Left renal cortex interstitium (tissue), 4 donors: ENCODE measurements at regions not wholly inside any gene's neighbourhood (a gene's known extent, or its start where the extent isn't known, plus 50 kb on each side); places are given as distances from the start of the nearest gene placed in this dataset.
"Not testable (repeated sequence)": the region's sequence is repeated elsewhere in the genome, so short reads cannot be mapped to it uniquely, and the experiment has no call there.

Experiments used
- DNase-seq, 4 donors: peaks; one replicate each; pipeline ENCODE4 v3.0.0-alpha.2; 2013; ENCODE audit warnings: low read depth in 4 of 4, low spot score in 2 of 4, missing footprints in 1 of 4

GRCh38 chrX:120753413-120754251, 122.0 kb downstream of the CT47B1 start:
- DNase-seq, result no peak

GRCh38 chrX:120752431-120753082, 122.7 kb upstream of the C1GALT1C1 start:
- no peak for DNase-seq

- no peak for DNase-seq
Observed at GRCh38 chrX:120751683-120752082, 121.8 kb upstream of the C1GALT1C1 start.

- DNase-seq, result no peak
Observed at GRCh38 chrX:120750381-120750780, 120.5 kb upstream of the C1GALT1C1 start.

- peak in 1 of 4 donors; percentile 19 for DNase-seq
Observed at GRCh38 chrX:120749141-120749846, 119.4 kb upstream of the C1GALT1C1 start.

- no peak for DNase-seq
Observed at GRCh38 chrX:120746153-120746552, 116.3 kb upstream of the C1GALT1C1 start.

- no peak for DNase-seq
Observed at GRCh38 chrX:120742946-120743665, 113.3 kb upstream of the C1GALT1C1 start.

- DNase-seq, result no peak
Observed at GRCh38 chrX:120741452-120741851, 111.6 kb upstream of the C1GALT1C1 start.

- no peak for DNase-seq
Observed at GRCh38 chrX:120740072-120740471, 110.2 kb upstream of the C1GALT1C1 start.

GRCh38 chrX:120739300-120739699, 109.4 kb upstream of the C1GALT1C1 start:
- DNase-seq, result no peak

- no peak for DNase-seq
Observed at GRCh38 chrX:120736989-120737388, 107.1 kb upstream of the C1GALT1C1 start.

GRCh38 chrX:120735966-120736365, 106.1 kb upstream of the C1GALT1C1 start:
- no peak for DNase-seq

GRCh38 chrX:120732879-120733278, 103.0 kb upstream of the C1GALT1C1 start:
- DNase-seq, result no peak

GRCh38 chrX:120732461-120732860, 102.6 kb upstream of the C1GALT1C1 start:
- DNase-seq, result no peak

GRCh38 chrX:120731386-120731785, 101.5 kb upstream of the C1GALT1C1 start:
- no peak for DNase-seq

GRCh38 chrX:120729506-120730255, 99.8 kb upstream of the C1GALT1C1 start:
- not testable (repeated sequence) for DNase-seq

- DNase-seq, result no peak
Observed at GRCh38 chrX:120727911-120728310, 98.1 kb upstream of the C1GALT1C1 start.

- DNase-seq, result no peak
Observed at GRCh38 chrX:120727452-120727851, 97.6 kb upstream of the C1GALT1C1 start.

- no peak for DNase-seq
Observed at GRCh38 chrX:120726294-120726693, 96.4 kb upstream of the C1GALT1C1 start.

- no peak for DNase-seq
Observed at GRCh38 chrX:120725874-120726273, 96.0 kb upstream of the C1GALT1C1 start.
